ENCODE measurements at regions not wholly inside any gene's neighbourhood (a gene's known extent, or its start where the extent isn't known, plus 50 kb on each side); places are given as distances from the start of the nearest gene placed in this dataset.
"Not testable (repeated sequence)": the region's sequence is repeated elsewhere in the genome, so short reads cannot be mapped to it uniquely, and the experiment has no call there.

GRCh38 chr15:30729880-30730590 lies 104.1 kb downstream of the ARHGAP11B start:
- TF ChIP-seq POLR2A, CTCF (IDR thresholded peaks at IDR 0.05): not testable (repeated sequence)
